ENCODE measurements at regions not wholly inside any gene's neighbourhood (a gene's known extent, or its start where the extent isn't known, plus 50 kb on each side); places are given as distances from the start of the nearest gene placed in this dataset.
"Not testable (repeated sequence)": the region's sequence is repeated elsewhere in the genome, so short reads cannot be mapped to it uniquely, and the experiment has no call there.

DNA sequence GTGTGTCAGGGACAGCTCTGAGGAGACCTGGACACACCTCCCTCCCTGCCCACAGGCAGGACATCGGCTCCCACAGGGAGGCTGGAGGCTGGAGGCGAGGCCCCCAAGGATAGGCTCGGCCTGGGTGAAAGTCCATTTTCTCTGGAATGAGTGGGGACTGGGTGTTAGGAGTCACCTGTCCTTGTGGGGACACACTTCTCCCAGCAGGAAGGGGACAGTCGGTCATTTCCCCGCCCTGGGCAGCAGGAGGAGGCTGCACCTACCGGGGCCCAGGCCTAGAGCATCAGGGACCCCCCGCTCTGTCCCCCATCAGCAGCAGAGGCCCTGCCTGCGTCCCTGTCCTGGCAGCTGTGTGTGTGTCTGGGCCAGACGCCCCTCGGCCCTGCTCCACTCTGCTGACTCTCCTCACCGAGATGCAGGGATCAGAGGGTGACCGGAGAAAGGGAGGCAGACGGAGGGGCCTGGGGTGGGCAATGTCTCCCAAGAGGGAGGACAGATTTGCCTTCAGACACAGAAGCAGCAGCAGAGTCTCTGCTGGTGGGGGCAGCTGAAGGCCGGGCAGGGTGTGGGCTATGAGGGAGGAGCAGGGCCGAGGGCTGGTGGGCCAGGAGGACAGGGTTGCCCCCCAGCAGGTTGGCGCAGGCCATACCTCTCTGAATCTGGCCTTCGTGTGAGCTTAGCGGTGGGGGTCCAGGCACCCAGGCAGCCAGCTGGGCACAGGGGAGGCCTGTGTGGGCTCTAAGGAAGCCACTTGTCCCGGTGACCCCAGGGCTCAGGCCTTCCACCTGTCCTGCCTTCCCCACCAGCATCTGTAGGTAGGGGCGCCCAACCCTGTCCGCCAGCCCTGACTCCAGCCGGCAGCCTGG is 125.7 kb upstream of the NKX1-1 start:
- no peak for DNase-seq (ENCODE audit: low read depth in 1 of 2, low spot score in 1 of 2)

DNA sequence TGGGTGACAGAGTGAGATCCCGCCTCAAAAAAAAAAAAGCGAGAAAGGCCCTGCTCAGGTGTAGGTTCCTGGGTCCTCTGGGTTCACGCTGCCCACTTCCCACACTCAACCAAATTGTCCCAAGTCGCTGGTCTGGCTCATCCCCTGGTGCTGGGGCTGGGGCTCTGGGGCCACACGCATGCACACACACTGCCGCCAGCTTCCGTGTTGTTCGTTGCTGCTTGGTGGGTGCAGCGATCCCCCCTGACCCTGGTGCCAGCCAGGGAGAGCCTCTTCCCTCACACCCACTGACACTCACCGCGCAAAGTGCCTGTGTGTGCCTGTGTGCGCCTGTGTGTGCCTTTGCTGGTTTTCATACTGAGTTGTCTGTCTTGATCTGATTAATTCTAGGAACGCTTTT is 124.1 kb upstream of the NKX1-1 start:
- DNase-seq (ENCODE audit: low read depth in 1 of 2, low spot score in 1 of 2) = no peak

DNA sequence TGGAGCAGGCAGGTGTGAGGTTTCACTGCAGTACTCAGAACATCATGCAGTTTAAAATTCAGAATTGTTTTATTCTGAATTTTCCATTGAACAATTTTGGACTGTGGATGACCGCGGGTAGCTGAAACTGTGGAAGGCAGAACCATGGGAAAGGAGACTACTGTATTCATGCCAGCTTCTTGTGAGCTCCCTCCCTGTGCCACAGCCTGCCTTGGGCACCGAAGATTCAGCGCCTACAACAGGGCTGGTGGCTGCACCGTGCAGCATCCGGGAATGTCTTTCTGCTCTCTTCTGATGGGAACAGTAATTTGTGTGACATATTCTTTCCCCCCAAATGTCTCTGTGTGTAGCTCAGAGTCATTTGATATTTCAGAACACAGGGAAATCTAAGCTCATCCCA is 118.5 kb upstream of the NKX1-1 start:
- DNase-seq (ENCODE audit: low read depth in 1 of 2, low spot score in 1 of 2) = no peak

DNA sequence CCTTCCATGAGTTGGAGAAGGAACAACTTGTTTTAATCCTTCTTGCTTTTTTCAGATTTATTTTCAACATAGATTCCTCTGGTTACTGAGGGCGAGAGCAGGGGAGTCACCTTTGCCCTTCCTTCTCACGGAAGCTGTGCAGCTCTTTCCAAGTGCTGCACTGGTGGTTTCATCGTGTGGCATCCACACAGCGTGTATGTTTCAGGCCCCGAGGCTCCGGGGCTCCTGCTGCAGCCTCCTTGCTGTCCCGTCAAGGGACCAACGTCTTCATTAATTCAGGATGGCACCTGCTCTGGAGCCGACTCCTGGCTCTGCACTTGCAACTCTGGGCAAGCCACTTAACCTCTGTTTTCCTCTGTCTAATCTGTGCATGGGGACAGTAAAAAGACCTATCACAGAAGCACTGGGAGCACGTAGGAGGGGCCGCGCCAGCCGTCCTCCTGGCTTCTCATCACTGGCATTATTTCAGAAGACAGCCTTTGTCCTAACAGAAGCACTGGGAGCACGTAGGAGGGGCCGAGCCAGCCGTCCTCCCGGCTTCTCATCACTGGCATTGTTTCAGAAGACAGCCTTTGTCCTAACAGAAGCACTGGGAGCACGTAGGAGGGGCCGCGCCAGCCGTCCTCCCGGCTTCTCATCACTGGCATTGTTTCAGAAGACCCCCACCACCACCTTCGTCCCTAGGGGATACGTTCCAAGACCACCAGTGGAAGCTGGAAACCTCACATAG is 117.8 kb upstream of the NKX1-1 start:
- DNase-seq (ENCODE audit: low read depth in 1 of 2, low spot score in 1 of 2) = no peak

DNA sequence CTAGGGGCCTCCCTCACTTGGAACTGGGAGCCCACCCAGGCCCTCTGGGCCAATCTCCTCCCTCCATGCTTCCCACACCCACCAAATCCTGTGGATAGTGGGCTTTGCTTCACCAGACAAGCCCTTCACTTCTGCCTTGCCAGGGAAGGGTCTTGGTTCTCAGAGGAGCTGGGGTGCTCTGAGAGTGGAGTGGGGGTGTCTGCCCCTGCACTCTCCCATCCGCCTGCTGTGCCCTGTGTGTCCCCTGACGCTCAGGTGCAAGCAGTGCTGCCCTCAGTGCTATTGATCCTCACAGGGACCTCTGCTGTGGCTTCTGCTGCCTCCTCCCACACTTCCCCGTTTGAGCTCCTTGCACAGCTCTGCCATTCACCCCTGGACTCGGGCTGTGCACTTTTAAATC is 117.3 kb upstream of the NKX1-1 start:
- no peak for DNase-seq (ENCODE audit: low read depth in 1 of 2, low spot score in 1 of 2)

DNA sequence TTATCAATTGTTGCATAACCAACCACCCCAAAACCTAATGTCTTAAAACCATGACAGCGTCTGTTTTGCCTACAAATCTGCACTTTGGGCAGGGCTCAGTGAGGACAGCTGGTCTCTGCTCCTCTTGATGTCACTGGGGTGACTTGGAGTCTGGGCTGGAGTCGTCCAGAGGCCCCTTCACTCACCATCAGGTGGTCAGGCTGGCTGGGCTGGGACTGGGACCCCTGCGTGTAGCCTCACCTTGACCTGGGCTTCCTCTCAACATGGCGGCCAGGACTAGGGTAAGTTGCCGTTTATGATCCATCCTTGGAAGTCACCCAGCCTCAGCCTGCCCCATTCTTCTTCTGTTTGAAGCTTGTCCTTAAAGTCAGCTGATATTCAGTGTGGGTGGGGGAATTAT is 116.8 kb upstream of the NKX1-1 start:
- no peak for DNase-seq (ENCODE audit: low read depth in 1 of 2, low spot score in 1 of 2)

DNA sequence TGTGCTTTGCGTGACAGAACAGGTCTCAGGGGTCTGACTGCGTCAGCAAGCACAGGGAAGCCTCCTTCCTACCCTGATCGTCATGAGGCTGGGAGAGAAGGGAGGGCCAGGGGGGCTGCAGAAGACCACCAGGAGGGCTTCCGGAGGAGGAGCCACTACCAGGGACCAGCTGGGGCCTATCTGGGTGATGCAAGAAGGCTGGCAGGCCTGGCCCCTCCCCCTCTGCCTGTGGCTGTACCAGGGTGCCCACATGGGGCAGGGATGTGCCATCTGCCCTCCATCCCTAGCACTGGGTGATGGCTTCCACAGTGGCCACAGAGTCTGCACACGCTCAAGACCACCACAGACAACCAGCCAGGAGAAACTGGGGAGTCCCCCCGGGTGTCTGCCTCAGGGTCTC is 116.4 kb upstream of the NKX1-1 start:
- no peak for DNase-seq (ENCODE audit: low read depth in 1 of 2, low spot score in 1 of 2)

DNA sequence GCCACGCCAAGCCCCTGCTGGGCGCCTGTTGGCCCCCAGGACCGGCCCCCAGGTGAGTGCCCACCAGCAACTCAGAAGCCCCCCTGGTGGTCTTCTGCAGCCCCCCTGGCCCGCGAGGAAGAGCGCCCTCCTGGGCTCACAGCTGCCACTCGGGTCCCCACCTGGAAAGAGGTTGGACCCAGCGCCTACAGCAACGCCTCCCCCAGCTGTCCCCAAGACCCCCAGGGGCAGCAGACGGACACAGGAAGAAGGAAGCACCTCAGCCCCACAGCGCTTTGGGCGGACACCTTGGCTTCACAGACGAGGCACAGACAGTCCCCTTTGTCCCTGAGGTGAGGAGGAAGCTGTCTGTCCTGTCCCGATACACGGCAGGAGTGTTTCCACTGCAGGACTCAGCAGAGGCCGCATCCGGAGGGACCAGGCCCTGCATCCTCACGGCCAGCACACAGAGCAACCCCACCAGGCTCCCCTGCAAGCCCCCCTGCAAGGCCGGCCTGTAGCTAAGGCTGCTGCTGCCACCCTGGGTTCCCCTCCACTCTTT is 115.6 kb upstream of the NKX1-1 start:
- no peak for DNase-seq (ENCODE audit: low read depth in 1 of 2, low spot score in 1 of 2)

DNA sequence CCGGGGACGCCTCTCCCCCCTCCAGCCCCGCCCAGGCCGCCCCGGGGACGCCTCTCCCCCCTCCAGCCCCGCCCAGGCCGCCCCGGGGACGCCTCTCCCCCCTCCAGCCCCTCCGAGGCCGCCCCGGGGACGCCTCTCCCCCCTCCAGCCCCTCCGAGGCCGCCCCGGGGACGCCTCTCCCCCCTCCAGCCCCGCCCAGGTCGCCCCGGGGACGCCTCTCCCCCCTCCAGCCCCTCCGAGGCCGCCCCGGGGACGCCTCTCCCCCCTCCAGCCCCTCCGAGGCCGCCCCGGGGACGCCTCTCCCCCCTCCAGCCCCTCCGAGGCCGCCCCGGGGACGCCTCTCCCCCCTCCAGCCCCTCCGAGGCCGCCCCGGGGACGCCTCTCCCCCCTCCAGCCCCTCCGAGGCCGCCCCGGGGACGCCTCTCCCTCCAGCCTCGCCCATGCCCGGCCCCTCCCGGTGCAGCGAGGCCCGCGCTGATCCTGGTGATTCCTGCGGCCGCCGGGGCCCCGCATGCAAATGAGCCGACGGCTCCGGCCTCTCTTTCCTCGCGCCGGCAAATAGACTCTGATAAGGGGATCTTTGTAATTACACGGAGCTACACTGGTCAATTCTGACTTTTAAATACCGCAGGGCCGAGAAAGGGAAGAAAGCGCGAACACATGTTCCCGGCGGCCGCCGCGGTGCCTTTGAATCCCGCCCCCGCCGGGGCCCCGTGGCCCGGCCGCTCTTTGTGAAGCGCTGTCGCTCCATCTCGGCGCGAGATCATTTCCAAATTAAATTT is 114.7 kb upstream of the NKX1-1 start:
- DNase-seq (ENCODE audit: low read depth in 1 of 2, low spot score in 1 of 2) = not testable (repeated sequence)

DNA sequence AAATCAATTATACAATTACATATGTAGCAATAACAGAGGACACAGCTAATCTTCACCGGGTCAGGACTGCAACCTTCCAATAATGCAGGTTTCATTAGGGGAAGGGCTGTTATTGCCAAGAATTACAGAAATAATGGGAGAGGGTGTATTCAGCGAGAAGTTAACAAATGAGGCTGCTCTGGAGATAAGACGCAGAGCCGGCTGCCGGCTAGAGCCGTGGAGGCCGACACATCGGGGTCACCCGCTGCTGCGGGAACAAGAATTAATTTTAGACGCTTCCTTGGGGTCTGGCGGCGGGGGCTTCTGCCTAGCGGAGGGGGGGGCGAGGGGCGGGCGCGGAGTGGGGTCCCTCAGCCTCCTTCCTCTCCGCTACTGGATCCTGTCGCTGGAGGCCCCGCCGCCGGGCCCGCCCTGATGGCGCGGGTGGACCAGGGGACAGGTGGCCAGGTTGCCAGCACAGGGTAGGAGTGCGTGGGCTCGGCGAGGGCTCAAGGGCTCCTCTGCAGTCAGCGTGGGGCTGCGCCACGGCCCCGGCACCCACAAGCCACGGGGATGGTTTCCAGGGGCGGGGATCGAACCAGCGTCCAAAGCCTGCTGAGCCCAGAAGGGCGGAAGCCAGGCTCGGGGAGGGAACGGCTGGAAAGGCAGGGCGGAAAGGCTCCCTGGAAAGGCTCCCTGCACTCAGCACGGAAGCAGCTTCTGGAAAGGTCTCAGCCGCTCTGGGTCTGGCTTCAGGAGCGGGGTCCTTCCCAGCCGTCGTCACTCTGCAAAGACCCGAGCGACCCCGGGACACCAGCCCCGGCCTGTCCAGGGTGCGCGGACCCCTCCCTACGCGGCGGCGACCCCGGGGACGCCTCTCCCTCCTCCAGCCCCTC is 113.8 kb upstream of the NKX1-1 start:
- no peak for DNase-seq (ENCODE audit: low read depth in 1 of 2, low spot score in 1 of 2)

DNA sequence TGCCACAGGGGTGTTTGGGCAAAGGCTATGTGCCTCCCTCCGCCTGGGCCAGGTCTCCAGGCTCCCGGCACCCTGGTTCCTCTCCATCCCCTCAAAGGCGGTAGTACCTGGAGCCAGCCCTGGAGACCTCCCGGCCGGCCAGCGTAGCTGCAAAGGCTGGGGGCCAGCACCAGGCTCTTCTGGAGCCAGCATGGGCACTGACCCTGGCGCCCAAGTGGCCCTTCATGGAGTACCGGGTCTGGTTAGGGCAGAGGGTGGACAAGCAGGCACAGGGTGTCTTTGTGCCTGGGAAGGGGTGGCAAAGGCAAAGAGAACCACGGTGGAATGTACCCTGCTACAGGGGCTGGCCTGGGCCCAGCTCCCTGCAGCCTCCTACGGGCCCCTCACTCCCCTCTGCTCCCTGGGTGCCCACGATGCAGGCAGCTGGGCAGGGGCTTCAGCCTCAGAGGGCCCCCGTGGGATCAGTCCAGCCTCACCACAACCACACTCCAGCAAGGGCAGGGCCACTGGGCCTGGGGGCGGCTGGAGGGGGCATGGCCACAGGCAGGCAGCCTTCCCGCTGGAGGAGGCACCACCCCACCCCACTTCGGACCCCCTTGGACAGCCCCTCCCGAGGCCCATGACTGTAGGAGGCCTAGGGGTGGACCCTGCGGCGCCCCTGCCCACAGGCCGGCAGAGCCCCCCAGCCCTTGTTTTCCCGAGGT is 112.9 kb upstream of the NKX1-1 start:
- DNase-seq (ENCODE audit: low read depth in 1 of 2, low spot score in 1 of 2) = no peak

DNA sequence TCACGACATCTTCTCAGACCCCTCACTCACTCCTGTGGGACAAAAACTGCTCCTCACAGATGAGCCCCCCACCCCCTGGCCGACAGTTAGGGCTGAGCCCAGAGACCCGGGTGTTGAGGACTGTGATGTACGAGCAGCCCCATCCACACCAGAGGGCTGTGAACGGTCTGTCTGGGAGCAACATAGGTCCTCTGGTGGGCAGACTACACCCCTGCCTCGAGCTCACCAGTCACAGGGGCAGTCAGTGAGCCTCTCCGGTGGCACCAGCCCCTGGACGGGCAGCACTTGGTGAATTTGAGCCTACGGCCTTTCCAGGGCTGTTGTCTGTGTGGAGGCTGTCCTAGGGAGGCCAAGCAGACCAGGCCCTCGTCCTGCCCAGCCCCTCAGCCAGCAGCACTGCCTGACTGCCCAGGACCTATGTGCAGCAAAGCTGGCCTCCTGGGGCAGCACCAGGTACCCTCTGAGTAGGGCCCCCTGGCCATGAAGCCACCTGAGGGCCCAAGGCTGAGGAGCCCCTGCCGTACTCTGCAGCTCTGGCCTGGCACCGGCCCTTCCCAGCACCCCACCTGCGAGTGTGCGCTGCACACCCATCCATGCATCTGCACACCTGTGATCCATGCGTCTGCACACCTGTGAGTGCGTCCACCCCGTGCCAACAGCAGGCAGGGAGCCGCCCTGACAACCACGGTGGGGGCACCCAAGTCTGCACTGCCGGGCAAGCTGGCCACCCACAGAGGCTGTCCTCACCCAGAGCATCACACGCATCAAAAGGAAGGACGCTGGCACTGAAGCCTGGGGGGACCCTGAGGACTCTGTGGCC is 111.6 kb upstream of the NKX1-1 start:
- DNase-seq (ENCODE audit: low read depth in 1 of 2, low spot score in 1 of 2) = no peak

DNA sequence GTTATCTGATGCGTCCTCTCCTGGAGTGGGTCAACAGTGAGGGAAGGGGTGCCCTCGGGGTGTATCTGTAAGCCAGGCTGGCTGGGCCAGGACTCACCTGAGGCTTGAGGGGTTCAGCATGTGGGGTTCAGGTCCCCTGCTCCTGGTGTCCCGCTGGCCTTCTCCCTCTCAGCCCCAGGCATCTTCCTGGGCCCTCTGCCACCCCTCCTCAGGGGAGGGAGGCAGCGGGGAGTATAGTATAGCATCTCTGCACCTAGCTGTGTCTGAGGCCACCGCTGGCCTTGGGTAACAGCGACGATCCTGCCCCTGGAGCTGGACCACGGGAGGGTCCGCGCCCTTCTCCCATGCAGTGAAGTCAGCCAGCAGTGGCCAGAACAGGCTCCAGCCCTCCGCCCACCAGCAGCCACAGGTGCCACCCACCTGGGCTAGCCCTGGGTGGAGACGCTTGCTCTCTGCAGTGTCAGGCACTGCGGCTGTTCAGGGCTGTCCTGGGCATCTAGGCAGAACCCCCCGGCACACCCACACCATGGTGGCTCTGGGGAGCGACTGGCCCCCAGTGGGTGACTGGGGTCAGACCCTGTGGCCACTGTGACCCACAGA is 110.7 kb upstream of the NKX1-1 start:
- DNase-seq (ENCODE audit: low read depth in 1 of 2, low spot score in 1 of 2) = no peak

DNA sequence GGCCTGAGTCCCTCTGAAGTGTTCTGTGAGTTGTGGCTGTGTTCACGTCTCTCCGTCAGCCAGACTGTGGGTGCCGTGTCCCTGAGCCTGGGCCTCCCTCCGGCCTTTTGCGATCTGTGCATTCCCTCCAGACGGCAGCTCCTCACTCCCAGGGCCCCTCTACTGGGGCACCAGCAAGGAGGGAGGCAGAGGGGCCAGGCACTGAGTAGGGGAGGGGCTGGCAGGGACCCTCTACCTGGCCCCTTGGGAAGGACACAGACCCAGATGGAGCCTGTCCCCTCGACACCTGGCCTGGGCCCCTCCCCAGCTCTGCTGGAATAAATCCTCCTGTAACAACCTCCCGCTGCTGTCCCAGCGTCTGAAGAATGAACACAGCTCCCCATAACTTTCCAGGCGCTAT is 110.0 kb upstream of the NKX1-1 start:
- DNase-seq (ENCODE audit: low read depth in 1 of 2, low spot score in 1 of 2) = no peak

DNA sequence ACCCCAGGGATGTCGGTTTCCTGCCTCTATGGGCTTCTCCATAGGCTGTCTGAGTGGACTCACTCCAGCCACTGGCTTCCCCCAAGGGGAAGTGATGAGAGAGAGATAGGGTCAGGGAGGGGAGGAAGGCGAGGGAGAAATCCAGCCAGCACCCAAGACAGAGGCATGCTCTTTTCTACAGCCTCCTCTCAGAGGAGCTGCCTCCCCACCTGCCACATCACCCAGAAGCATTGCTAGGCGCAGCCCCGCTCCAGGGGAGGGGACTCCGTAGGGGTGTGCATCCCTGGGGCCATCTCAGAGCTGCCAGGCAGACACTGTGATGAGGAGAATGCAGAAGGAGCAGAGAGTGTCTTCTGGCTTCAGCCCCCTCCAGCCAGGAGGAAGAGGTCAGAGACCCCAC is 109.5 kb upstream of the NKX1-1 start:
- DNase-seq (ENCODE audit: low read depth in 1 of 2, low spot score in 1 of 2) = no peak

DNA sequence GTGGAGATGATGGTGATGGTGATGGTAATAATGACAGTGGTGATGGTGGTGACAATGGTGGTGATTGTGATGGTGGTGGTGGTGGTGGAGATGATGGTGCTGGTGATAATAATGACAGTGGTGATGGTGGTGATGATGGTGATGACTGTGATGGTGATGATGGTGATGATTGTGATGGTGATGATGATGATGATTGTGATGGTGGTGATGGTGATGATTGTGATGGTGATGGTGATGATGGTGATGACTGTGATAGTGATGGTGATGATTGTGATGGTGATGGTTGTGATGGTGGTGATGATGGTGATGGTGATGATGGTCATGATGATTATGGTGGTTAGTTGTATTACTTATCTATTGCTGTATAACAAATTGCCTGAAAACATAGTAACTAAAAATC is 108.9 kb upstream of the NKX1-1 start:
- DNase-seq (ENCODE audit: low read depth in 1 of 2, low spot score in 1 of 2) = no peak

DNA sequence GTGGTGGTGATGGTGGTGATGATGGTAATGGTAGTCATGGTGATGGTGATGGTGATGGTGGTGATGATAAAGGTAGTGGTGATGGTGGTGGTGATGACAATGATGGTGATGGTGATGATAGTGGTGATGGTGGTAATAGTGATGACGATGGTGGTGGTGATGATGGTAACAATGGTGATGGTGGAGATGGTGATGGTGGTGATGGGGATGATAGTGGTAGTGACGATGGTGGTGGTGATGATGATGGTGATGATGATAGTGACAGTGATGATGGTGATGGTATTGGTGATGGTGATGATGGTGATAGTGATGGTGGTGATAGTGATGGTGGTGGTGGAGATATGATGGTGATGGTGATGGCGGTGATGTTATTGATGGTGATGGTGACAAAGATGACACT is 108.4 kb upstream of the NKX1-1 start:
- no peak for DNase-seq (ENCODE audit: low read depth in 1 of 2, low spot score in 1 of 2)

DNA sequence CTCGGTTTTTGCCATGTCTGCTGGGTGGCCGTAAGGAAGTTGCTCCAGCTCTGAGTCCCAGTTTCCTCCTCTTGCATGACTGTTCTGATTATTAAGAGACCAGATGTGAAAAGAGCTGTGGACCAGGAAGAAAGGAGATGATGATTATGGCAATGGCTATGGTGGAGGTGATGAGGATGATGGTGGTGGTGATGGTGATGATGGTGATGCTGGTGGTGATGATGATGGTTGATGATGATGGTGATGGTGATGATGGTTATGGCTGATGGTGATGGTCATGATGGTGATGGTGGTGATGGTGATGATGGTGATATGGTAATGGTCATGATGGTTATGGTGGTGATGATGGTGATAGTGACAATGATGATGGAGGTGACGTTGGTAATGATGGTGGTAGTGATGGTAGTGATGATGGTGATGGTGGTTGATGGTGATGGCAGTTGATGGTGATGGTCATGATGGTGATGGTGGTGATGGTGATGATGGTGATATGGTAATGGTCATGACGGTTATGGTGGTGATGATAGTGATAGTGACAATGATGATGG is 107.8 kb upstream of the NKX1-1 start:
- DNase-seq (ENCODE audit: low read depth in 1 of 2, low spot score in 1 of 2) = no peak
